Fibroblast of lung (primary cell): ENCODE measurements at regions not wholly inside any gene's neighbourhood (a gene's known extent, or its start where the extent isn't known, plus 50 kb on each side); places are given as distances from the start of the nearest gene placed in this dataset.

Source experiments
- CTCF ChIP-seq, 2 donors: IDR thresholded peaks in 1 of 2; conservative IDR thresholded peaks in 1 of 2; 1 replicate in 1 of 2; 2 replicates in 1 of 2; pipeline ENCODE4 v1.5.1; 2011 to 2012; ENCODE audit warnings: low read length in 2 of 2, control low read depth in 1 of 2, inconsistent platforms in 1 of 2, low read depth in 1 of 2, mild to moderate bottlenecking in 1 of 2
- EZH2 ChIP-seq: IDR thresholded peaks from 2 replicates; pipeline ENCODE4 v1.5.1; 2012; ENCODE audit warnings: low read length, control low read depth, mild to moderate bottlenecking; ENCODE audit errors: missing control alignments

GRCh38 chr3:106420628-106421027 is 551.8 kb upstream of the CBLB start:
- TF ChIP-seq CTCF (conservative IDR thresholded peaks at IDR 0.05 in 1 of 2, IDR thresholded peaks at IDR 0.05 in 1 of 2; ENCODE audit: low read depth in 1 of 2, low read length in 2 of 2) (no peak), EZH2 (no peak)
